WTC11 (cell line): ENCODE measurements at regions not wholly inside any gene's neighbourhood (a gene's known extent, or its start where the extent isn't known, plus 50 kb on each side); places are given as distances from the start of the nearest gene placed in this dataset.

ENCODE experiments used
- ATF2 ChIP-seq: sonication (generic); formaldehyde crosslinking; IDR thresholded peaks from 2 replicates; pipeline ENCODE4 v1.8.1; 2022; ENCODE audit warnings: low read depth, missing genetic modification reagents, borderline replicate concordance
- CBFB ChIP-seq: sonication (generic); formaldehyde crosslinking; IDR thresholded peaks from 2 replicates; pipeline ENCODE4 v1.8.1; 2022; ENCODE audit warnings: mild to moderate bottlenecking, low read depth, missing genetic modification reagents
- CTCF ChIP-seq: fragments of 200-600 bp; IDR thresholded peaks from 2 replicates; pipeline ENCODE4 v1.8.0; 2022; ENCODE audit warnings: antibody characterized with exemption
- E2F1 ChIP-seq: sonication (generic); formaldehyde crosslinking; IDR thresholded peaks from 2 replicates; pipeline ENCODE4 v1.8.0; 2022; ENCODE audit warnings: mild to moderate bottlenecking, missing genetic modification reagents
- E2F4 ChIP-seq: sonication (generic); formaldehyde crosslinking; IDR thresholded peaks from 2 replicates; pipeline ENCODE4 v1.8.1; 2022; ENCODE audit warnings: low read depth, mild to moderate bottlenecking, moderate library complexity, missing genetic modification reagents, borderline replicate concordance
- ESRRA ChIP-seq: sonication (generic); formaldehyde crosslinking; IDR thresholded peaks from 2 replicates; pipeline ENCODE4 v1.8.1; 2022; ENCODE audit warnings: mild to moderate bottlenecking, missing genetic modification reagents, borderline replicate concordance
- IRF1 ChIP-seq: sonication (generic); formaldehyde crosslinking; IDR thresholded peaks from 2 replicates; pipeline ENCODE4 v1.8.0; 2023; ENCODE audit warnings: missing genetic modification reagents
- JUN ChIP-seq: sonication (generic); formaldehyde crosslinking; IDR thresholded peaks from 2 replicates; pipeline ENCODE4 v1.8.0; 2023; ENCODE audit warnings: mild to moderate bottlenecking, missing genetic modification reagents
- PREB ChIP-seq: sonication (generic); formaldehyde crosslinking; IDR thresholded peaks from 2 replicates; pipeline ENCODE4 v1.8.1; 2022; ENCODE audit warnings: mild to moderate bottlenecking, missing genetic modification reagents, moderate library complexity, borderline replicate concordance
- STAT6 ChIP-seq: sonication (generic); formaldehyde crosslinking; conservative IDR thresholded peaks from 2 replicates; pipeline ENCODE4 v1.8.1; 2023; ENCODE audit warnings: mild to moderate bottlenecking, low read depth, missing genetic modification reagents, moderate library complexity
- TP53 ChIP-seq: sonication (generic); formaldehyde crosslinking; IDR thresholded peaks from 2 replicates; pipeline ENCODE4 v1.8.1; 2023; ENCODE audit warnings: mild to moderate bottlenecking, missing genetic modification reagents
- USF1 ChIP-seq: sonication (generic); formaldehyde crosslinking; IDR thresholded peaks from 2 replicates; pipeline ENCODE4 v1.8.0; 2022; ENCODE audit warnings: mild to moderate bottlenecking, missing genetic modification reagents
- USF2 ChIP-seq: sonication (generic); formaldehyde crosslinking; IDR thresholded peaks from 2 replicates; pipeline ENCODE4 v1.8.1; 2023; ENCODE audit warnings: mild to moderate bottlenecking, missing genetic modification reagents, moderate library complexity
- ZNF232 ChIP-seq: sonication (generic); formaldehyde crosslinking; IDR thresholded peaks from 2 replicates; pipeline ENCODE4 v1.8.0; 2022; ENCODE audit warnings: mild to moderate bottlenecking, missing genetic modification reagents

- TF ChIP-seq CTCF (no peak), PREB (no peak), JUN (CRISPR knock-in tag) (no peak), USF2 (no peak), IRF1 (CRISPR knock-in tag) (no peak), ZNF232 (CRISPR knock-in tag) (no peak), ATF2 (CRISPR knock-in tag) (no peak), E2F4 (no peak), USF1 (no peak), TP53 (CRISPR knock-in tag) (no peak), CBFB (no peak), E2F1 (CRISPR knock-in tag) (no peak), ESRRA (CRISPR knock-in tag) (no peak), STAT6 (CRISPR knock-in tag) (no peak)
Observed at GRCh38 chr3:31038086-31038739, 143.8 kb upstream of the GADL1 start.
